Breast epithelium (tissue), 4 donors: ENCODE measurements at regions not wholly inside any gene's neighbourhood (a gene's known extent, or its start where the extent isn't known, plus 50 kb on each side); places are given as distances from the start of the nearest gene placed in this dataset.
A peak's percentile ranks its signal among the peaks of the same experiment; 100 is the strongest.

ENCODE experiments used
- DNase-seq, 2 donors: peaks; one replicate each; pipeline ENCODE4 v3.0.0-alpha.2; 2019; ENCODE audit warnings: low spot score in 2 of 2
- H3K27ac ChIP-seq, 2 donors: fragments of 200-600 bp; sonication (generic) in 1 of 2; one replicate each; pipeline ENCODE4 v1.5.1; 2016 to 2019; ENCODE audit warnings: mild to moderate bottlenecking in 1 of 2
- H3K27me3 ChIP-seq, 2 donors: fragments of 200-600 bp; sonication (generic) in 1 of 2; one replicate each; pipeline versions ENCODE4 v1.5.1 to v1.6.0; 2017 to 2019; ENCODE audit warnings: control low read depth in 1 of 2, mild to moderate bottlenecking in 1 of 2
- H3K36me3 ChIP-seq: fragments of 200-600 bp; one replicate; pipeline ENCODE4 v1.5.1; 2019
- H3K4me1 ChIP-seq, 2 donors: fragments of 200-600 bp; sonication (generic); one replicate each; pipeline ENCODE4 v1.5.1; 2016 to 2019; ENCODE audit warnings: control low read depth in 1 of 2
- H3K4me3 ChIP-seq, 3 donors: fragments of 200-600 bp; sonication (generic); 1 replicate in 2 of 3; 2 replicates in 1 of 3; pipeline ENCODE4 v1.5.1; 2016 to 2019; ENCODE audit warnings: mild to moderate bottlenecking in 3 of 3, moderate library complexity in 2 of 3
- H3K9me3 ChIP-seq, 2 donors: fragments of 200-600 bp; sonication (generic) in 1 of 2; one replicate each; pipeline ENCODE4 v1.5.1; 2016 to 2019; ENCODE audit warnings: control low read depth in 1 of 2
- POLR2A ChIP-seq: fragments of 450-650 bp; IDR thresholded peaks from one replicate; pipeline ENCODE4 v1.6.1; 2016; ENCODE audit warnings: antibody characterized with exemption, mild to moderate bottlenecking, moderate library complexity
- POLR2AphosphoS5 ChIP-seq, 3 donors: sonication (generic); formaldehyde crosslinking; IDR thresholded peaks; one replicate each; pipeline ENCODE4 v1.6.1; 2017; ENCODE audit warnings: antibody characterized with exemption in 3 of 3
- intact Hi-C: fragments of 100-400 bp; cut with DNase I; formaldehyde crosslinking; loops from one replicate; pipeline ENCODE4 v1.15.1; 2023; ENCODE audit warnings: low total_unique reads
- TF ChIP-seq, protein P1 (sequence below), 3 donors: fragments of 450-650 bp; IDR thresholded peaks; one replicate each; pipeline ENCODE4 v1.5.1; 2016 to 2017; ENCODE audit warnings: antibody characterized with exemption in 3 of 3, mild to moderate bottlenecking in 3 of 3, moderate library complexity in 3 of 3

DNA sequence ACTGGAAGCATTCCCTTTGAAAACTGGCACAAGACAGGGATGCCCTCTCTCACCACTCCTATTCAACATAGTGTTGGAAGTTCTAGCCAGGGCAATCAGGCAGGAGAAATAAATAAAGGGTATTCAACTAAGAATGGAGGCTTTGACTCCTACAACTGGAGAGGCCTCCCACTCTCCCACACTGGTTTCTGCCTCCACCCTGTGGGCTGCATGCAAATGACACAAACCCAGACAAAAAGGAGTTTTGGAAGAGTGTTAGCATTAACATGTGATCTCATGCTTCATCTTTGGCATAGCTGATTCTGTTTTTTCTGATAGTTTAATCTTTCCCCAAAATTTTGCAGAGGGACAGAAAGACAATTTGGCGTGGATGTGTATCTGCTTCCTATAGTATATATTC is 80.8 kb upstream of the IQCM start:
- DNase-seq: no peak
- TF ChIP-seq, protein P1, sequence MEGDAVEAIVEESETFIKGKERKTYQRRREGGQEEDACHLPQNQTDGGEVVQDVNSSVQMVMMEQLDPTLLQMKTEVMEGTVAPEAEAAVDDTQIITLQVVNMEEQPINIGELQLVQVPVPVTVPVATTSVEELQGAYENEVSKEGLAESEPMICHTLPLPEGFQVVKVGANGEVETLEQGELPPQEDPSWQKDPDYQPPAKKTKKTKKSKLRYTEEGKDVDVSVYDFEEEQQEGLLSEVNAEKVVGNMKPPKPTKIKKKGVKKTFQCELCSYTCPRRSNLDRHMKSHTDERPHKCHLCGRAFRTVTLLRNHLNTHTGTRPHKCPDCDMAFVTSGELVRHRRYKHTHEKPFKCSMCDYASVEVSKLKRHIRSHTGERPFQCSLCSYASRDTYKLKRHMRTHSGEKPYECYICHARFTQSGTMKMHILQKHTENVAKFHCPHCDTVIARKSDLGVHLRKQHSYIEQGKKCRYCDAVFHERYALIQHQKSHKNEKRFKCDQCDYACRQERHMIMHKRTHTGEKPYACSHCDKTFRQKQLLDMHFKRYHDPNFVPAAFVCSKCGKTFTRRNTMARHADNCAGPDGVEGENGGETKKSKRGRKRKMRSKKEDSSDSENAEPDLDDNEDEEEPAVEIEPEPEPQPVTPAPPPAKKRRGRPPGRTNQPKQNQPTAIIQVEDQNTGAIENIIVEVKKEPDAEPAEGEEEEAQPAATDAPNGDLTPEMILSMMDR (IDR thresholded peaks at IDR 0.05): peak in 1 of 3 donors; percentile 10
- TF ChIP-seq POLR2AphosphoS5 (IDR thresholded peaks at IDR 0.05): no peak
- Histone ChIP-seq H3K27me3 (no peaks in the 10 kb centered on the region), H3K4me1 (no peaks in the 10 kb centered on the region), H3K27ac (no peak overlapping the region), H3K9me3 (no peaks in the 10 kb centered on the region), H3K36me3 (no peaks in the 10 kb centered on the region), H3K4me3 (no peak overlapping the region)
- intact Hi-C loops: no loop called here

DNA sequence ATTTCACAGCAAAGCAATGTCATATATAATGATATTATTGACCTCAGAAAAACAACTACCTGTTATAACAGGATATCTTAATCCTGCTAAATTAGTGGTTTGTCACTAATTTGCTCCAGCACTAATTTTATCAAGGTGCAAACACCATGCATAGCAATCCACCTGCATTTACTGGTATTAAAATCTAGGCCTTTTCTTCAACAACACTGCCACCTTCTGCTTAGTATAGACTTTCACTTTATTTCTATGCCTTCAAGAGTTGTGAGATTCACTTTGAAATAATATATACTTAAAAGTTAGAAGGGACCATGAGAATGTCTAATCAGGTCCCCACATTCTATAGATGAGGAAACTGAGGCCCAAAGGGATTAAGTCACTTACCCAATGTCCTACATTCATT is 82.1 kb upstream of the IQCM start:
- TF ChIP-seq, protein P1 (IDR thresholded peaks at IDR 0.05): no peak
- TF ChIP-seq POLR2AphosphoS5 (IDR thresholded peaks at IDR 0.05) (no peak), POLR2A (no peak)
- Histone ChIP-seq H3K9me3 (no peaks in the 10 kb centered on the region), H3K36me3 (no peaks in the 10 kb centered on the region), H3K4me3 (no peak overlapping the region), H3K4me1 (no peaks in the 10 kb centered on the region), H3K27ac (no peak overlapping the region), H3K27me3 (no peaks in the 10 kb centered on the region)
- no peak for DNase-seq
- intact Hi-C loops: no loop called here

DNA sequence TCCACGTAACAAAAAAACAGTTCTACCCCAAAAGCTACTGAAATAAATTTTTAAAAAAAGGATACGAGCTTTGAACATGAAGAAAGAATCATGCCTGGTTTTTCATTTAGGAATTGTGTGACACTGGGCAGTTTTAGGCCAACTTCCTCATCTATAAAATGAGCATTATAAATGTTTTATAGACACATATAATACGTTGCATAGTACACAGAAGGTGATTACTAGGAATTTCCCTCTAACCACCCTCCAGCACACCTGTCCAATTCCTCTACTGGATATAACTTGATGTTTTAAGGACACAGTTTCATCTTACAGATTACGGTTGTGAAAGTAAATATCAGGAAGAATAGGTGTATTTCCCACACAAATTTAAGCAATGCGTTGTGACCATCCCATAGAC is 85.5 kb upstream of the IQCM start:
- H3K27me3 ChIP-seq: no peaks in the 10 kb centered on the region
- TF ChIP-seq, protein P1 (IDR thresholded peaks at IDR 0.05): no peak
- TF ChIP-seq POLR2A (no peak), POLR2AphosphoS5 (IDR thresholded peaks at IDR 0.05) (no peak)
- H3K36me3 ChIP-seq: no peaks in the 10 kb centered on the region
- no peaks in the 10 kb centered on the region for H3K9me3 ChIP-seq
- H3K4me3 ChIP-seq: no peak overlapping the region
- DNase-seq: no peak
- intact Hi-C loops: no loop called here
- H3K27ac ChIP-seq: no peak overlapping the region
- no peaks in the 10 kb centered on the region for H3K4me1 ChIP-seq

DNA sequence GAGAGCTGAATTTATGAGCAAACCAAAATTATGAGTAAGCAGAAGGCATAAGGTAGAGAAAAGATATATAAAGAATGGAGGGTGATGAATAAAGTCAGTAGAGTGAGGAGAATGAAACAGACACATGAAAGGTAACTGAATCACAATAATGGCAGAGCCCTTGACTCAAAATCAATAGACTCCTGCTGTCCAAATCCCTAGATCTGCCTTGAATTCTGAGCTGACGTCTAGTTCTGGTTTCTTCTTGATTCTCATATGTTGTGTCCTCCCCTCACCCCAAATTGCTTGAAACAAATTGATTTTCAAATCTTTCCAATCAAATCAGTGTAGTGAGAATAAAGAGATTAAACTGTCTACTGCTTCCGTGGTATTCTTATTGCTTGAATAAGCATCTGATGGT is 86.6 kb upstream of the IQCM start:
- Histone ChIP-seq H3K27me3 (no peaks in the 10 kb centered on the region), H3K27ac (no peak overlapping the region), H3K36me3 (no peaks in the 10 kb centered on the region), H3K4me3 (no peak overlapping the region), H3K9me3 (no peaks in the 10 kb centered on the region), H3K4me1 (no peaks in the 10 kb centered on the region)
- intact Hi-C loops: no loop called here
- DNase-seq: no peak
- TF ChIP-seq, protein P1 (IDR thresholded peaks at IDR 0.05): no peak
- no peak for TF ChIP-seq POLR2A
- TF ChIP-seq POLR2AphosphoS5 (IDR thresholded peaks at IDR 0.05): no peak

DNA sequence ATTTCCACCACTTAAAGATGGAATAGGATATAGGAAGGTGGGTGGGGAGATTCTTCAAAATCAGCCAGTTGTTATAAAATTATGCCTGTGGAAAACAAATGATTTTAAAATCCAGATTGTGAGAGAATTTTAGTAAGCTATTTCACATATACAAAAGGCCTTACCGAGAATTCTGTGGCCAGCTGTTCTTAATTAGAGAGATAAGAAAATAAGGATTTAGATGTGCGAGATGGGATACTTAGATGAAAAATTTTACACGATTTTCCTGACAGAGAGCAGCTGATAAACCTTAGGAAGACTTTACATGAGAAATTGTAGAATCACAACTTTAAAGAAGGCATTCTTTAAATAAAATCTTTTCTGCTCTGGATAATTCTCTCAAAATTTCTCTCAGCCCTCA is 94.5 kb upstream of the IQCM start:
- DNase-seq: no peak
- Histone ChIP-seq H3K36me3 (no peaks in the 10 kb centered on the region), H3K9me3 (no peaks in the 10 kb centered on the region), H3K27me3 (no peaks in the 10 kb centered on the region), H3K4me1 (no peaks in the 10 kb centered on the region), H3K4me3 (no peak overlapping the region), H3K27ac (no peak overlapping the region)
- intact Hi-C loops: no loop called here
- no peak for TF ChIP-seq POLR2AphosphoS5 (IDR thresholded peaks at IDR 0.05)
- TF ChIP-seq, protein P1 (IDR thresholded peaks at IDR 0.05): no peak
